T-helper 17 cell (primary cell): ENCODE measurements at regions not wholly inside any gene's neighbourhood (a gene's known extent, or its start where the extent isn't known, plus 50 kb on each side); places are given as distances from the start of the nearest gene placed in this dataset.

Experiments
- ATAC-seq: fragments of 150-1000 bp; cut with Tn5 transposase; 2 replicates; pipeline ENCODE4 v1.10.0; 2021; ENCODE audit warnings: mild to moderate bottlenecking, moderate library complexity
- DNase-seq, 3 donors: peaks; one replicate each; pipeline versions ENCODE4 v3.0.0 to v3.0.0-alpha.2; 2020 to 2021
- H3K9me3 ChIP-seq: one replicate; pipeline ENCODE4 v1.7.0; 2013; ENCODE audit warnings: low read length, mild to moderate bottlenecking; ENCODE audit not compliant: control insufficient read depth, poor library complexity, severe bottlenecking
- H3K27ac Mint-ChIP-seq: one replicate; pipeline ENCODE4 v1.8.0; 2022; ENCODE audit warnings: mild to moderate bottlenecking, moderate library complexity, mixed read lengths
- H3K27me3 Mint-ChIP-seq: one replicate; pipeline ENCODE4 v1.8.0; 2022; ENCODE audit warnings: mixed read lengths
- H3K36me3 Mint-ChIP-seq: one replicate; pipeline ENCODE4 v1.8.0; 2022; ENCODE audit warnings: low read depth, mixed read lengths
- H3K4me1 Mint-ChIP-seq: one replicate; pipeline ENCODE4 v1.8.0; 2022; ENCODE audit warnings: mild to moderate bottlenecking, mixed read lengths
- H3K4me3 Mint-ChIP-seq: one replicate; pipeline ENCODE4 v1.8.0; 2022; ENCODE audit warnings: mild to moderate bottlenecking, moderate library complexity, mixed read lengths

DNA sequence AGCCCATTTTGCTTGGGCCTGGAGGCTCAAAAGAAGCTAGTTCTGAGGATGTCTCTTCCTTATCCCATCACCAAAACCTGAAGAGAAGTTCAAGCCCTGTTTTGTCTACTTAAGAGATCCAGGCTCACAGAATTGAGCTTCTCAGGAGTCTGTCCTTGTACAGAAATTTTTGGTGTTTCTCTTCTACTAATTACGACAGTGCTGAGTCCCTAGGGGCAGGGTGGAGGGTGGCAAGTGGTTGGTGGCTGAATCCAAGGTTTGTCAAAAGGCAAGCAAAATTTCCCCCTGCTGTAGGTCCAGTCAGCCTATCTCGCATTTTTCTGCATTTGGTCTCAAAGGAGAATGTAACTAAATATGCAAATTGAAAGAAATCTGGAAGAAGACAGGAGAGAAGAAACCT, 377.9 kb downstream of the SMARCA1 start:
- no peak for ATAC-seq
- no peak overlapping the region for H3K4me3 Mint-ChIP-seq
- DNase-seq = no peak

DNA sequence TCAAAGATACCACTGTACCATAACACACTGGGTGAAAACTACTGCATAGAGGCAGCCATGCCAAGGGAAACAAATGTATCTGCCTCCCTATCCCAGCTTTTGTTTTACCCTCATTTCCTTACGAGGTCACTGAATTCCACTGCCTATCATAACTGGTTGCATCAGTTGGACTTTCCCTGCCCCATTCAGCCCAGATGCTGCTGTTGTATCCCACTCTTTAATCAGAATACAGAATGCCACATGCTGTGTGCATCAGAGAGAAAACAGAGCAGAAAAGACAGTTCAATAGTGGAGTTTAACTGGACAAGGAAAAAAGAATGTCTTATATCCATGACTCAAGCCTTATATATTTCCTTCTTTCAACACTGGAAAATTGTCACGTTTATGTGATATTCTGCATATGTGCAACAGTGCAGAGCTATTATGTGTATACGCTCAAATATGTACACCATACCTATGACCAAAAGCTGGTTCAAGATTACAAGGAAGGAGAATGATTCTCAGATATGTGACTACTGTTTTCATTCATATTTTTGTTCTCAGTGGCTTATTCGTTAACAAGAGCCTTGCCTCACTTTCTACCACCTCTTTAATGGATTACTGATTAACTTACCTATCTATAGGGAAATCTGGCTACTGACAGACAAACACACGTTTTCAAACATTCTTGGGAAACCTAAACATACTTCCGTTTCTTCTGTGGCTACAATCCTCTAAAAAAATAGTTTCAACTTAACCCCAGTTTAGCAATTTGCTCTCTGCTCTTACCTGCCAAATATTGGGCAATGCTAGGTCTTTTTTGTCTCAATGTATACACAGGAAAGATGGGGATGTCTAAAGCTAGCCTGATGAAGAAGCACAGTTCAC, 378.9 kb downstream of the SMARCA1 start:
- no peak for DNase-seq
- H3K9me3 ChIP-seq = no peaks in the 10 kb centered on the region
- H3K4me1 Mint-ChIP-seq = no peaks in the 10 kb centered on the region
- no peaks in the 10 kb centered on the region for H3K27me3 Mint-ChIP-seq
- no peak overlapping the region for H3K27ac Mint-ChIP-seq
- no peak for ATAC-seq
- H3K4me3 Mint-ChIP-seq = no peak overlapping the region
- H3K36me3 Mint-ChIP-seq = no peaks in the 10 kb centered on the region

More for the DNA sequence above, 377.9 kb downstream of the SMARCA1 start:
- H3K9me3 ChIP-seq = no peaks in the 10 kb centered on the region
- H3K36me3 Mint-ChIP-seq = no peaks in the 10 kb centered on the region
- H3K27ac Mint-ChIP-seq = no peak overlapping the region
- no peaks in the 10 kb centered on the region for H3K4me1 Mint-ChIP-seq
- H3K27me3 Mint-ChIP-seq = no peaks in the 10 kb centered on the region

DNA sequence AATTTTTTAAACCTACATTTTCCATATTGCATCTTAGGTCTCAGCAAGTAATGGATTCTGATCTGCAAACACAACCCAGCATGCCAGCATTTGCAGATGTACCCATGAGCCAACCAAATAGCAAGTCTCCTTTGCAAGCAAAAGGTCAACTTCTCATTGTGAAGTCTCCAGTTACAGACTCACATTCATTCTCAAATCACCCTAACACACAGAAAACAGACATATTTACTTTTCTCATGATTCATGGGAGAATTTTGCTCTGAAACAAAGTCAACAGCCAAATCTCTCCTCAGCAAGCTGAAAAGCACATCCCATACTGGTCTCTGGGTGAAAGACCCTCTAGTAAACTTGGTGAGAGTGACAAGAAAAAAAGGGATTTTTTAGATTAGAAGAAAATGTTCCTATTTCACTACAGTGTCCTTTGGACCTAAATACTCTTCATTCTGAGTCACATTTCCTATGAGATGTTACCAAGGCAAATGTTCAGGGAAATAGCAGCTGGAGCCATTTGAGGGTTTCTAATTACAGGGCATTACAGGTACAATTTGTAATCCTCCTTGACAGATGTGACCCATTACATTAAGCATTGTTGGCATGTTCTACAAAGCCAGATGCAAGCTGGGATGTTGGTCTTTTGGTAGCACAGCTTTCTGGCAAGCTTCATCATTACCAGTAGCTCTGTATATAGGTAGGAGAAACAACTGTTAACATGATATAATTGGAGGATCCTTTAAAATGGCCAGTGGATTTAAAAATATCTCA, 383.3 kb downstream of the SMARCA1 start:
- no peaks in the 10 kb centered on the region for H3K36me3 Mint-ChIP-seq
- H3K9me3 ChIP-seq = no peaks in the 10 kb centered on the region
- DNase-seq = no peak

DNA sequence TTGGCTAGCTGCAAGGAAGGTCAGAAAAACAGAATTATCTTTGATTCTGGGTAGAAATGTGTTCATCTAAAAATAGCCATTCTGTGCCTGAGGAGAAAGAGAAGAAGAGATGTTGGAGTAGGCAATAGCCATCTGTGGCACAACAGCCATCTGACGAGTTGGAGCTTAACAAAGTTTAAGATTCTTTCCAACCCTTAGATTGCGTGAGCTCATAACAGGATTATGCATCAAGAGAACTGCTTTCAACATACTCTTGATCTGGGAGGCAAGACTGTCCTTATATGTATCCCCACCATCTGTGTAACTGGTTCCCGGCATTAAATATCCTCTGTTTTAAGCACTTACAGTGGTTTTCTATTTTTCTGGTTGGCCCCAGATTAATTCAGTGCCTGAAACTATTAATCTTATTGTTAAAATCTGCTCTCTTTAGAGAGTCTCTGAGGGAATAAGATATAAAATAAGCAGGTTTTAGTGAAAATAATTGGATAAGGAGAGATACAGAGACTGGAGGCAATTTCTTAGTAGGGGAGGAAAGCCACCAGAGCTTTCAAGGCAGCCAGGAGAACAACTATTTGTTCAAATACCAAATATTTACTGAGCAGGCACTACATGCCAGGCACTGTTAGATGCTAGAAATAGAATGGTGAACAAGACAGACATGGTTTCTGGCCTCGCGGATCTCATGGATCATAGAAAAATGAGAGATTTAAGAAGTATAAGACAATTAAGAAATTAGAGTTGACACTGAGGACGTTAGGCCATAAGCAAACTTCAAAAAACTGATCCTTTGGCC, 398.0 kb downstream of the SMARCA1 start:
- H3K4me1 Mint-ChIP-seq = no peaks in the 10 kb centered on the region
- no peaks in the 10 kb centered on the region for H3K27me3 Mint-ChIP-seq
- no peak for ATAC-seq

More for the DNA sequence above, 383.3 kb downstream of the SMARCA1 start:
- Mint-ChIP-seq H3K27ac (no peak overlapping the region), H3K27me3 (no peaks in the 10 kb centered on the region), H3K4me3 (no peak overlapping the region), H3K4me1 (no peaks in the 10 kb centered on the region)
- no peak for ATAC-seq

DNA sequence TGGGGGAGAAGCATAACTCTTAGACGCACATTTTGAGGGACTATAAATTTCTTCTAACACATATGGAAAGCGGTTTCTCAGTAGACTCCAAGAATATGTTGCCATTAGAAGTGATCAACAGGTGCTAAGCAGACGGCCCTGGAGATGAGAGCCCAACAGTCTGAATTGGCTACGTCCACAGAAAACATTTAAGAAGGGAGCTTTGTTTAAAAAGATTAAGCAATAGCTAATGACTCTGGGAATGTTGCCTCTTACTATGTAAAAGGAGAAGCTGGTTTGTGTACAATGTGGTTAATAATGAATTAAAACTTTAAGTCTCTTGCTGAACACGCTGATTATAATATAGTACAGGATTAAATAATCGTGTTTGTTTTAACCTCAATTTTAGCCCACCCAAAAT, 399.5 kb downstream of the SMARCA1 start:
- Mint-ChIP-seq H3K27ac (no peak overlapping the region), H3K36me3 (no peaks in the 10 kb centered on the region), H3K4me3 (no peak overlapping the region), H3K4me1 (no peaks in the 10 kb centered on the region), H3K27me3 (no peaks in the 10 kb centered on the region)
- H3K9me3 ChIP-seq = no peaks in the 10 kb centered on the region
- ATAC-seq = no peak
- no peak for DNase-seq

More for the DNA sequence above, 398.0 kb downstream of the SMARCA1 start:
- no peaks in the 10 kb centered on the region for H3K9me3 ChIP-seq
- Mint-ChIP-seq H3K4me3 (no peak overlapping the region), H3K36me3 (peaks cover 2% of the 10 kb centered on the region), H3K27ac (no peak overlapping the region)
- no peak for DNase-seq

DNA sequence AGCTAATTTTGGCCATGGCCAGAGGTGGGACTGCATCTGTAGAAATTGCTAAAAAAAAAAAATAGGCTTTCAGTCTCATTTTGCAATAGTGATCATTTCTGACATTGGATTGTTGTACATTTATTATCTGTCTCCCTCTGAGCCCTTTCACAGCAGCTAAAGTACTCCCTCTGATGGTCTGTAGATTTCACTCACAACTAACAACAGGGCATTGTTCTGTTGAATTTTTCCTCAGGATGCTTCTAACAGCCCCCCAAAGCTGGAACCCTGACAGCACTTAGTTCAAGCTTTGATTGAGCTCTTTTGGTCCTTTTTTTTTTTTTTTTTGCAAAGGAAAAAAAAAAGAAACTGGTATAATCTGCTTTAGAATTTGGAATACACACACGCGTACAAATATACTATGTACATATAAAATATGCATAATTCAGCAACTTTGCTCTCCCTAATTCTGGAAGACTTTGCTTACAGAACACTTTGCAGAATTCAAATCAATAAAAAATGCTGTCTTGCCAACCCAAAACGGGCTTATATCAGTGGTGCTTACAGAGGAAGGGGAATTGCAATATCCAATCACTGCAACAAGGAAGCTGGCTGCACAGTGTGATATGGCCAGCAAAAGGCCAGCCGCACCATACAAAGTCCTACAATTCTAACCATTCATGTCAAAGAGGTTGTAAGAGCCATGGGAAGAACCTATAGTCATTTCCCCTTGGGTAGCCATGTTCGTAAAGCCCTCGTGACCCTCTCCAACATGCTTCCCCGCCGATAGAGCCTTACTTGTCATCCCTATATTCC, 406.4 kb downstream of the SMARCA1 start:
- no peaks in the 10 kb centered on the region for H3K9me3 ChIP-seq
- DNase-seq (no peak), ATAC-seq (no peak)
- Mint-ChIP-seq H3K4me1 (no peaks in the 10 kb centered on the region), H3K27ac (no peak overlapping the region), H3K4me3 (no peak overlapping the region), H3K36me3 (no peaks in the 10 kb centered on the region), H3K27me3 (no peaks in the 10 kb centered on the region)

DNA sequence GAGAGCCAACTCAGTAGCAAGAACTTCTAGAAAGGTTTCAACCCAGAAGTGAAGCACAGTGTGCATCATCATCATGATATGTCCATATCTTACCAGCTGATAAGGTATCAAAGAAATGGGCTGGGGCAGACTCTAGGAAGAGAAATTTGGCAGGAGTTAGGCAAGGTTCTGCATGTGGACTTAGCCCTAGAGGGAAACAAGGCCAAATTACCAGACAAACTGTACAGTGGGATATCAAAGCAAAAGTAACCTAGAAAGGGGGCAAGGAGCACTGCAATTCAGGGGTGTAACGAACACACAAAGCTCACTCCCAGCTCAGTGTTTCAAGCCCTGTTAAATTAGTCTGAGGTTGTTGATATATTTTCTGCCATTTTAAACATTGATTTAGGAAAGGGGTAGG, 407.4 kb downstream of the SMARCA1 start:
- no peaks in the 10 kb centered on the region for H3K27me3 Mint-ChIP-seq
- H3K27ac Mint-ChIP-seq = no peak overlapping the region
- H3K4me1 Mint-ChIP-seq = no peaks in the 10 kb centered on the region
- ATAC-seq (no peak), DNase-seq (no peak)
- H3K4me3 Mint-ChIP-seq = no peak overlapping the region
- H3K36me3 Mint-ChIP-seq = no peaks in the 10 kb centered on the region
- H3K9me3 ChIP-seq = no peaks in the 10 kb centered on the region

DNA sequence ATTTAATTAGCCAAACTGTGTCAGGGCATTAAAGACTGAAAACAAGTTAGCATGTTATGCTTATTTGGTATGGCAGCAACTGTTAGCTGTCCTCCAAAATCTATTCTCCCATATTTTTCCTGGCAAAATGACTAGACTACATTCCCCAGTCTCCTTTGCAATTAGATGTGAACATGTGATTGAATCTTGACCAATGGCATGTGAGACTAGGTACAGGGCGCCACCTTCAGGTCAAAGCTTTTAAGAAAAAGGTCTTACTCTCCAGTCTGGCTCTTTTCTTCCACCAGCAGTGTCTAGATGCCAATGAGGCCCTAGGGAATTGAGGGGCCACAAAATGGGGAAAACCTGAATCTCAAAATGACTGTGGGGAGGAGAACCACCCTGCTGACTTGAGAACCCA, 408.2 kb downstream of the SMARCA1 start:
- H3K36me3 Mint-ChIP-seq = no peaks in the 10 kb centered on the region
- DNase-seq (no peak), ATAC-seq (no peak)
- H3K9me3 ChIP-seq = no peaks in the 10 kb centered on the region
- no peaks in the 10 kb centered on the region for H3K27me3 Mint-ChIP-seq
- H3K27ac Mint-ChIP-seq = no peak overlapping the region
- no peak overlapping the region for H3K4me3 Mint-ChIP-seq
- H3K4me1 Mint-ChIP-seq = no peaks in the 10 kb centered on the region

DNA sequence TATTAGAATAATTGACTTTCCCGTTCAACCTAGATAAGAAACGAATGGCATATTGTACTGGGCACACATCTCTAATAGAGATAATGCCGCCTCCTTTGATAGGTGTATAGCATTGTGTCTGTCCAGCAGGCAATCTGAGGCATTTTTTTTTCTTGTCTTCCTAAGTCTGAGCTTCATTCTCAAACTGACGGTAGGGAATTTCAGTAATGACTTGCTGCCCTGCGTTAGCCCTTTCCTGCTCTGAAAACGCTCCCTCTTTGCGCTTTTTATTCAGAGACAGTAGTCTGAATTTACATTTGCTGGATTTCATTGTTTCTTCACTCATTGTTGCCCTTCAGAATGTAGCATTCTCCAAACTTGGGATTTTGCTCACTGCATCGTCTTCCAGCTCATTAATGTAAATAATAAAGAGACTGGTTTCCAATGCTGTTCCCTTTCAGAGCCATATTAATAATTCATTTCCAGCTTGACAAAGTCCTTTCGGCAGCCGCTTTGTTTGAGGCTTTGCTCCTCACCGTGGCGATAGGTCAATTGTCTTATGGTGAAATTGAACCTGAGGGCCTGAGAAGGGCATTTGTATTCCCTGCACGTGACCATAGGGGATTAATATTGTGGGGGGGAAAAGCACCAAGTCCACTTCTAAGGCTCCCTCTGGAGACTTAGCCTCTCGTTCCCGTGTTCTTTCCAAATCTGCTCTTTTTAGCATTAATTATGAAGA, 412.1 kb downstream of the SMARCA1 start:
- Mint-ChIP-seq H3K4me1 (no peaks in the 10 kb centered on the region), H3K27me3 (no peaks in the 10 kb centered on the region), H3K27ac (no peak overlapping the region), H3K36me3 (no peaks in the 10 kb centered on the region), H3K4me3 (no peak overlapping the region)
- DNase-seq (no peak), ATAC-seq (no peak)
- H3K9me3 ChIP-seq = no peaks in the 10 kb centered on the region

DNA sequence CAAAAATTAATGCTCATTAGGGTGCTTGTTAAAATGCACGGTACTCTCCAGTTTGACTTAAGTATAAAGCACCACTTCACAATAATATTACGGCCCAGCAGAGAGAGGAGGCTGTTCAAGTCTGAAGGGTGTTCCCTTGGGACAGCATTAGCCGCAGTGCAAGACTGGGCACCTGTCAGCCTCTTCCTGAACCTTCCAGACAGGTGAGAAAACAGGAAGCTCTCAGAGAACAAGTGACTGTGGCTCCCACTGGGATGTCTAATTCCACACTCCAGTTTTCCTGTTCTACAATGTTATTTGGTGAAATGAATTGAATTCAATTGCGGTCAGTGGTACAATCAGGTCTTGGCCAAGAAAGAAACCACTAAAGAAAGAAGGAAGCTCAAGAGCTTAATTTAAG, 414.4 kb downstream of the SMARCA1 start:
- no peak overlapping the region for H3K4me3 Mint-ChIP-seq
- no peak for DNase-seq
- H3K27me3 Mint-ChIP-seq = no peaks in the 10 kb centered on the region
- H3K9me3 ChIP-seq = no peaks in the 10 kb centered on the region
- no peaks in the 10 kb centered on the region for H3K36me3 Mint-ChIP-seq
- no peaks in the 10 kb centered on the region for H3K4me1 Mint-ChIP-seq
- ATAC-seq = no peak
- no peak overlapping the region for H3K27ac Mint-ChIP-seq

DNA sequence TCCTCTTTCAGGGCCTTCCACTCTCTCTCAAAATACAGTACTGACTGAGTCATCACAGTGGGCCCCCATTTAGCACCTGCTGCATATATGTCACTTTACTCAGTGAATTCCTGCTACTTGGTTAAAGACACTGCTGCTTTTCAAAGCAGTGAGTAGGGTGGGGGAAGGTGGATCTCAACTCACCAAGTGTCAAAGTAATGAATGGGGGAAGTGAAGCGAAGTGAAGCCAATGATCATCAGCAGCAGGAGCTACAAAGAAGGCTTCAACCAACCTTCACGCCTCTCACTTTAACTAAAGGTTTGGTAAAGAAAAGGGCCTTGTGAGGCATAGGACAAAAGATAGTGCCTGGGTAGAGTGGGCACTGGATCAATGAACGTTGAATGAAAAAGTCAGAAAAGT, 424.1 kb downstream of the SMARCA1 start:
- Mint-ChIP-seq H3K36me3 (no peaks in the 10 kb centered on the region), H3K27me3 (no peaks in the 10 kb centered on the region), H3K4me3 (no peak overlapping the region), H3K27ac (no peak overlapping the region), H3K4me1 (no peaks in the 10 kb centered on the region)
- H3K9me3 ChIP-seq = no peaks in the 10 kb centered on the region
- no peak for ATAC-seq
- no peak for DNase-seq

DNA sequence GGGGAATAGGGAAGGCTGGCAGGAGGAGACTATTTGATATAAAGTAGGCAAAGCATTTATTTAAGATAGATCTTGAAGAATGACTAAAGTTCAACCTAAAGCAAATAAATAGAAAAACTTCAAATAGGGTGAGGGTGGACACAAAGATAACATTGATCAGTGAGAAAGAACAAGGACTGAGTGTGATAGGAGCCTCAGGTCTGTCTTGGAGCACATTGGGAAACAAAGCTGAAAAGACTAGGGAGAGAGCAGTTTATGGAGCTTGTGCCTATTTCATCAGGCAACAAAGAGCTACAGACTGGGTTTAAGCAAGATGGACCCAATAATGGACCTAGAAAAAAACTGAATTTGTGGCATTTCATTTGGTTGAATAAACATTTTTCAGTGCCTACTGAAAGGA, 425.6 kb downstream of the SMARCA1 start:
- Mint-ChIP-seq H3K36me3 (no peaks in the 10 kb centered on the region), H3K4me1 (no peaks in the 10 kb centered on the region), H3K27ac (no peak overlapping the region), H3K4me3 (no peak overlapping the region), H3K27me3 (no peaks in the 10 kb centered on the region)
- DNase-seq = no peak
- ATAC-seq = no peak
- H3K9me3 ChIP-seq = no peaks in the 10 kb centered on the region
